H1 (cell line): ENCODE measurements at regions not wholly inside any gene's neighbourhood (a gene's known extent, or its start where the extent isn't known, plus 50 kb on each side); places are given as distances from the start of the nearest gene placed in this dataset.

Source experiments
- CTCF ChIA-PET: fragments of 300-600 bp; sonication (Branson Sonifier 250); formaldehyde crosslinking; loops from one replicate; lab custom pipeline; 2021; ENCODE audit not compliant: partially characterized antibody; lab: Charles Lee
- POLR2A ChIA-PET: fragments of 300-600 bp; sonication (Branson Sonifier 250); formaldehyde crosslinking; loops from one replicate; lab custom pipeline; 2021; ENCODE audit warnings: inconsistent platforms; ENCODE audit not compliant: partially characterized antibody; lab: Charles Lee
- DNase-seq, 2 experiments: peaks; one replicate each; pipeline versions ENCODE4 v3.0.0 to v3.0.0-alpha.2; 2010 to 2022; ENCODE audit warnings: low spot score in 2 of 2, low read depth in 1 of 2, mixed read lengths in 1 of 2
- FAIRE-seq: peaks from 2 replicates; lab custom pipeline; 2011; peaks lifted over from hg19 to GRCh38; lab: Jason Lieb, UNC
- H2AFZ ChIP-seq: 2 replicates; pipeline ENCODE4 v1.8.1; 2012; ENCODE audit warnings: low read length, inconsistent platforms
- H2AK5ac ChIP-seq: 2 replicates; pipeline ENCODE4 v1.6.1; 2013; ENCODE audit warnings: low read depth, low read length
- H2BK120ac ChIP-seq: replicated peaks from 2 replicates; pipeline ENCODE3; 2013; ENCODE audit warnings: low read depth, low read length, inconsistent platforms
- H2BK12ac ChIP-seq: 2 replicates; pipeline ENCODE4 v1.6.1; 2013; ENCODE audit warnings: low read depth, low read length
- H2BK15ac ChIP-seq: 2 replicates; pipeline ENCODE4 v1.6.1; 2013; ENCODE audit warnings: low read length
- H2BK20ac ChIP-seq: 2 replicates; pipeline ENCODE4 v1.6.1; 2013; ENCODE audit warnings: low read length
- H2BK5ac ChIP-seq: 2 replicates; pipeline ENCODE4 v1.6.1; 2013; ENCODE audit warnings: low read depth, low read length
- H3K14ac ChIP-seq: 2 replicates; pipeline ENCODE4 v1.6.1; 2013; ENCODE audit warnings: inconsistent platforms; ENCODE audit not compliant: insufficient read length
- H3K18ac ChIP-seq: 2 replicates; pipeline ENCODE4 v1.6.1; 2013; ENCODE audit warnings: low read length; ENCODE audit errors: extremely low read depth
- H3K23ac ChIP-seq: 2 replicates; pipeline ENCODE4 v1.6.1; 2013; ENCODE audit warnings: inconsistent platforms; ENCODE audit not compliant: insufficient read length
- H3K23me2 ChIP-seq: 2 replicates; pipeline ENCODE4 v1.6.1; 2013; ENCODE audit warnings: low read depth, low read length
- H3K27ac ChIP-seq: 2 replicates; pipeline ENCODE4 v1.6.1; 2011; ENCODE audit warnings: low read depth, low read length, inconsistent platforms
- H3K27me3 ChIP-seq, 4 experiments: replicated peaks in 1 of 4; 1 replicate in 1 of 4; 2 replicates in 3 of 4; pipeline versions ENCODE4 v1.6.1 to v1.8.1; 2011 to 2013; ENCODE audit warnings: low read length in 3 of 4, mild to moderate bottlenecking in 3 of 4, inconsistent platforms in 2 of 4, mixed read lengths in 2 of 4, moderate library complexity in 1 of 4; ENCODE audit not compliant: control insufficient read depth in 3 of 4, insufficient read depth in 3 of 4; ENCODE audit errors: extremely low read depth in 1 of 4
- H3K36me3 ChIP-seq, 4 experiments: 2 replicates each; pipeline versions ENCODE4 v1.6.1 to v1.8.1; 2011 to 2013; ENCODE audit warnings: mild to moderate bottlenecking in 4 of 4, low read length in 3 of 4, moderate library complexity in 2 of 4, control low read depth in 1 of 4, inconsistent platforms in 1 of 4; ENCODE audit not compliant: insufficient read depth in 4 of 4, control insufficient read depth in 2 of 4
- H3K4ac ChIP-seq: replicated peaks from 2 replicates; pipeline ENCODE3; 2013; ENCODE audit warnings: low read length, low read depth, mixed read lengths, inconsistent platforms; ENCODE audit not compliant: insufficient read length
- H3K4me1 ChIP-seq, 4 experiments: replicated peaks in 1 of 4; 1 replicate in 1 of 4; 2 replicates in 3 of 4; pipeline versions ENCODE4 v1.6.1 to v1.8.1; 2011 to 2013; ENCODE audit warnings: low read length in 3 of 4, inconsistent platforms in 2 of 4, mixed read lengths in 1 of 4; ENCODE audit not compliant: insufficient read depth in 4 of 4, control insufficient read depth in 3 of 4
- H3K4me2 ChIP-seq, 2 experiments: 2 replicates each; pipeline versions ENCODE4 v1.6.1 to v1.8.1; 2011 to 2013; ENCODE audit warnings: low read depth in 2 of 2, low read length in 2 of 2, control low read depth in 1 of 2, inconsistent platforms in 1 of 2, mild to moderate bottlenecking in 1 of 2; ENCODE audit not compliant: insufficient read depth in 1 of 2
- H3K4me3 ChIP-seq, 4 experiments: fragments of 200-600, 300-600 bp in 1 of 4; sonication (generic), shearing (Covaris generic), sonication (Bioruptor Twin) in 1 of 4; 2 replicates each; pipeline versions ENCODE4 v1.5.1 to v1.8.1; 2011 to 2016; ENCODE audit warnings: low read length in 4 of 4, low read depth in 3 of 4, control low read depth in 2 of 4, inconsistent platforms in 2 of 4, mild to moderate bottlenecking in 2 of 4, mixed read lengths in 1 of 4, moderate library complexity in 1 of 4; ENCODE audit not compliant: insufficient read depth in 2 of 4; ENCODE audit errors: extremely low read depth in 1 of 4
- H3K56ac ChIP-seq: replicated peaks from 2 replicates; pipeline ENCODE3; 2013; ENCODE audit warnings: low read depth, mild to moderate bottlenecking, mixed read lengths, low read length, inconsistent platforms; ENCODE audit not compliant: insufficient read length
- H3K79me1 ChIP-seq: 2 replicates; pipeline ENCODE4 v1.6.1; 2013; ENCODE audit warnings: low read depth, low read length, control low read depth
- H3K79me2 ChIP-seq, 2 experiments: 2 replicates each; pipeline versions ENCODE4 v1.6.1 to v1.8.1; 2012 to 2013; ENCODE audit warnings: low read length in 2 of 2, mild to moderate bottlenecking in 2 of 2, inconsistent platforms in 1 of 2; ENCODE audit not compliant: insufficient read depth in 2 of 2, control insufficient read depth in 1 of 2
- H3K9ac ChIP-seq, 4 experiments: replicated peaks in 1 of 4; 1 replicate in 1 of 4; 2 replicates in 3 of 4; pipeline versions ENCODE4 v1.6.1 to v1.8.1; 2011 to 2013; ENCODE audit warnings: low read depth in 3 of 4, low read length in 3 of 4, control low read depth in 2 of 4, mild to moderate bottlenecking in 2 of 4, moderate library complexity in 2 of 4, inconsistent platforms in 1 of 4; ENCODE audit errors: extremely low read depth in 1 of 4
- H3K9me3 ChIP-seq, 2 experiments: 2 replicates each; pipeline versions ENCODE4 v1.6.1 to v1.8.1; 2012 to 2013; ENCODE audit warnings: mild to moderate bottlenecking in 2 of 2, moderate library complexity in 2 of 2, control low read depth in 1 of 2, inconsistent platforms in 1 of 2, low read depth in 1 of 2, low read length in 1 of 2, mixed read lengths in 1 of 2; ENCODE audit not compliant: insufficient read depth in 2 of 2
- H4K20me1 ChIP-seq, 2 experiments: replicated peaks in 1 of 2; 2 replicates each; pipeline versions ENCODE3 to v1.8.1; 2011 to 2013; ENCODE audit warnings: inconsistent platforms in 2 of 2, low read length in 2 of 2, mild to moderate bottlenecking in 1 of 2; ENCODE audit not compliant: insufficient read depth in 2 of 2, control insufficient read depth in 1 of 2
- H4K5ac ChIP-seq: 2 replicates; pipeline ENCODE4 v1.6.1; 2013; ENCODE audit warnings: low read length, low read depth, mixed read lengths, inconsistent platforms; ENCODE audit not compliant: insufficient read length
- H4K8ac ChIP-seq: 2 replicates; pipeline ENCODE4 v1.8.0; 2013; ENCODE audit warnings: mild to moderate bottlenecking, moderate library complexity, low read length, inconsistent platforms; ENCODE audit not compliant: insufficient read depth; ENCODE audit errors: extremely low read depth
- H4K91ac ChIP-seq: replicated peaks from 2 replicates; pipeline ENCODE3; 2013; ENCODE audit warnings: low read length, mixed read lengths, inconsistent platforms; ENCODE audit not compliant: insufficient read length
- EZH2 ChIP-seq: fragments of 200-600 bp; sonication (generic); IDR thresholded peaks from 2 replicates; pipeline ENCODE4 v1.7.1; 2012; ENCODE audit warnings: low read depth, mild to moderate bottlenecking, moderate library complexity, low read length, inconsistent platforms; ENCODE audit not compliant: severe bottlenecking
- RAD21 ChIP-seq, 2 experiments: IDR thresholded peaks in 1 of 2; conservative IDR thresholded peaks in 1 of 2; 2 replicates each; pipeline ENCODE4 v1.6.1; 2011; ENCODE audit warnings: low read depth in 2 of 2, low read length in 2 of 2, improper control_type of control experiment in 1 of 2, inconsistent platforms in 1 of 2, mild to moderate bottlenecking in 1 of 2, moderate library complexity in 1 of 2
- WGBS, 2 experiments: shearing (Covaris generic) in 1 of 2; methylation state at CpG; one replicate each; pipeline versions ENCODE4 v1.1.6 to v1.1.7; 2013 to 2015; ENCODE audit warnings: low lambda C conversion rate in 2 of 2, mixed read lengths in 2 of 2, inconsistent platforms in 1 of 2, low coverage in 1 of 2, missing lambda C conversion rate in 1 of 2; ENCODE audit not compliant: insufficient replicate concordance in 2 of 2, insufficient coverage in 1 of 2, insufficient read length in 1 of 2; ENCODE audit errors: extremely low coverage in 1 of 2, missing lambda C conversion rate in 1 of 2; 5-methylcytosine and 5-hydroxymethylcytosine counted together

GRCh38 chr5:109467058-109467457, 57.3 kb upstream of the PJA2 start:
- H3K4me1 ChIP-seq: no peaks in the 10 kb centered on the region
- no peak for FAIRE-seq
- H3K9me3 ChIP-seq: no peaks in the 10 kb centered on the region
- H3K79me1 ChIP-seq: no peaks in the 10 kb centered on the region
- no peaks in the 10 kb centered on the region for H3K79me2 ChIP-seq
- no peak overlapping the region for H3K56ac ChIP-seq
- CTCF ChIA-PET: interaction anchor here (0.7 to 1.4 kb wide), 5 partner anchors 8 to 945 kb away, joined by 3 to 4 read pairs (median 3); no protein-coding TSS in a partner anchor
- H2BK15ac ChIP-seq: no peak overlapping the region
- no peak overlapping the region for H2BK5ac ChIP-seq
- H4K8ac ChIP-seq: no peak overlapping the region
- no peak overlapping the region for H3K27ac ChIP-seq
- H3K4ac ChIP-seq: no peak overlapping the region
- no peak overlapping the region for H4K91ac ChIP-seq
- H2AK5ac ChIP-seq: no peak overlapping the region
- no peak overlapping the region for H2BK12ac ChIP-seq
- no peaks in the 10 kb centered on the region for H3K23me2 ChIP-seq
- no peak overlapping the region for H3K4me2 ChIP-seq
- H4K20me1 ChIP-seq: no peaks in the 10 kb centered on the region
- no peak for DNase-seq
- H3K27me3 ChIP-seq: no peaks in the 10 kb centered on the region
- no peak overlapping the region for H3K18ac ChIP-seq
- no peak overlapping the region for H3K14ac ChIP-seq
- no peak overlapping the region for H3K9ac ChIP-seq
- no peak overlapping the region for H3K4me3 ChIP-seq
- WGBS, 2 experiments: 86% methylated on average over 4 of the region's 4 CpGs; no CpG with 5 or more reads in 1 of the 2 experiments
- TF ChIP-seq EZH2 (no peak), RAD21 (IDR thresholded peaks at IDR 0.05 in 1 of 2, conservative IDR thresholded peaks at IDR 0.05 in 1 of 2; ENCODE audit: low read depth in 2 of 2, low read length in 2 of 2) (0 out of 4 replicates have a peak, but pooled peaks have one; percentile 5 to 8)
- POLR2A ChIA-PET: no interaction called here
- no peak overlapping the region for H2BK120ac ChIP-seq
- no peak overlapping the region for H2BK20ac ChIP-seq
- H2AFZ ChIP-seq: no peak overlapping the region
- H3K36me3 ChIP-seq: no peaks in the 10 kb centered on the region
- H3K23ac ChIP-seq: no peak overlapping the region
- H4K5ac ChIP-seq: no peak overlapping the region
